A673 (cell line): ENCODE measurements at regions not wholly inside any gene's neighbourhood (a gene's known extent, or its start where the extent isn't known, plus 50 kb on each side); places are given as distances from the start of the nearest gene placed in this dataset.

Source experiments
- BruUV-seq: library from RNA; stranded (reverse); fragments of 400-500 nt; replicated peaks from 2 replicates; lab custom pipeline; 2021; lab: Mats Ljungman, UMichigan
- CTCF ChIA-PET: fragments of 300-600 bp; sonication (Branson Sonifier 250); formaldehyde crosslinking; loops from one replicate; lab custom pipeline; 2022; ENCODE audit warnings: antibody characterized with exemption; lab: Charles Lee
- POLR2A ChIA-PET: fragments of 300-600 bp; sonication (Branson Sonifier 250); formaldehyde crosslinking; loops from one replicate; lab custom pipeline; 2022; ENCODE audit warnings: antibody characterized with exemption; ENCODE audit not compliant: low non-redundant PET; lab: Charles Lee
- DNase-seq: peaks from one replicate; pipeline ENCODE4 v3.0.0-alpha.2; 2015; ENCODE audit warnings: low spot score
- H3K27ac ChIP-seq: fragments of 200-600 bp; sonication (generic); 2 replicates; pipeline ENCODE4 v1.5.1; 2016; ENCODE audit warnings: mixed run types, low read depth, mild to moderate bottlenecking, mixed read lengths, antibody characterized with exemption, low read length; ENCODE audit not compliant: poor library complexity, severe bottlenecking
- H3K27me3 ChIP-seq: fragments of 200-600 bp; sonication (generic); replicated peaks from 2 replicates; pipeline ENCODE4 v1.6.1; 2017; ENCODE audit warnings: mixed run types, low read depth, mild to moderate bottlenecking, mixed read lengths, antibody characterized with exemption, low read length; ENCODE audit not compliant: insufficient read depth, poor library complexity
- H3K36me3 ChIP-seq: fragments of 200-600 bp; sonication (generic); 2 replicates; pipeline ENCODE4 v1.6.1; 2016; ENCODE audit warnings: mixed run types, mild to moderate bottlenecking, mixed read lengths, antibody characterized with exemption, low read length; ENCODE audit not compliant: insufficient read depth, poor library complexity, severe bottlenecking
- H3K4me1 ChIP-seq: fragments of 200-600 bp; sonication (generic); 2 replicates; pipeline ENCODE4 v1.6.1; 2017; ENCODE audit warnings: mixed run types, mild to moderate bottlenecking, mixed read lengths, antibody characterized with exemption, low read length; ENCODE audit not compliant: insufficient read depth, poor library complexity, severe bottlenecking
- H3K4me3 ChIP-seq: fragments of 200-600 bp; sonication (generic); 2 replicates; pipeline ENCODE4 v1.5.1; 2016; ENCODE audit warnings: low read depth, mixed run types, mild to moderate bottlenecking, mixed read lengths, low read length; ENCODE audit not compliant: poor library complexity, severe bottlenecking
- H3K9me3 ChIP-seq: fragments of 200-600 bp; sonication (generic); 2 replicates; pipeline ENCODE4 v1.6.1; 2016; ENCODE audit warnings: mixed run types, low read depth, mild to moderate bottlenecking, mixed read lengths, antibody characterized with exemption, low read length; ENCODE audit not compliant: poor library complexity, severe bottlenecking
- EZH2 ChIP-seq: fragments of 200-600 bp; sonication (generic); IDR thresholded peaks from 2 replicates; pipeline ENCODE4 v1.6.1; 2017; ENCODE audit warnings: borderline replicate concordance, low read depth, mild to moderate bottlenecking, mixed read lengths, antibody characterized with exemption, low read length; ENCODE audit not compliant: poor library complexity, severe bottlenecking
- intact Hi-C: fragments of 100-400 bp; cut with micrococcal nuclease; formaldehyde crosslinking; loops from one replicate; pipeline ENCODE4 v1.10.0; 2022; ENCODE audit not compliant: unreplicated experiment
- TF ChIP-seq, protein P1 (sequence below): fragments of 300-800, 200-600 bp; sonication (generic); conservative IDR thresholded peaks from 2 replicates; pipeline ENCODE4 v1.5.1; 2017; ENCODE audit warnings: low read depth, mild to moderate bottlenecking, antibody characterized with exemption, low read length, moderate library complexity, mixed read lengths

DNA sequence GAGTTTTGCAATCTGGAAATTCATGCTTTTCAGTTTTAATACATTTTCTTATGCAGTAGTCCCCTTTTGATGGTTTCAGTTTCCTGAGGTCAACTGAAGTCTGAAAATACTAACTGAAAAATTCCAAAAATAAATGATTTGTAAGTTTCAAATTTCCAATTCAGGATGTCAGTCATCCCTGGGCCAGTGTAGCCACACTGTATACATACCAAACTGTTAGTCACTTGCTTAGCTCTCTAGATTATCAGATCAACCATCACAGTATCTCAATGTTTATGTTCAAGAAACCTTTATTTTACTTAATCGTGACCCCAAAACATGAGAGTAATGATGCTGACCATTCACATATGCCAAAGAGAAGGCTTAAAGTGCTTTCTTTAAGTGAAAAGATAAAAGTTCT lies 715.5 kb downstream of the GBE1 start:
- BruUV-seq, result no TSS peak
- no peak for DNase-seq
- intact Hi-C loops, result no loop called here

DNA sequence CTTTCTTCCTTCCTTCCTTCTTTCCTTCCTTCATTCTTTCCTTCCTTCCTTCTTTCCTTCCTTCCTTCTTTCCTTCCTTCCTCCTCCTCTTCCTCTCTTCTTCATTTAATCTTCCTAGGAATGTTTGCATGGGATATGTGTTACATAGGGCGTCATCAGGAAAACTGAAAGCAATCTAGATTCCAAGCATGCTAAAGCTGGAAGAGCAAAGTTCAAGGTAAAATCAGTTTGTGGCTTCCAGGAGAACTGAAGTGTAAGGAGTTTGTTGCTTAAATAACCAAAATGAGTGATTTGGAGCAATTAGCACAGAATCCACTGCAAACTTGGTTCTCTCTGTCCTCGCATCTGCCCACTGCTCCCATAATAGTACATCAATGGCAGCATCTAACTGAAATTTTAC lies 716.2 kb downstream of the GBE1 start:
- Histone ChIP-seq H3K4me1 (no peaks in the 10 kb centered on the region), H3K4me3 (no peak overlapping the region), H3K9me3 (no peaks in the 10 kb centered on the region), H3K27me3 (no peaks in the 10 kb centered on the region), H3K27ac (no peak overlapping the region), H3K36me3 (no peaks in the 10 kb centered on the region)
- no peak for DNase-seq
- intact Hi-C loops, result no loop called here
- ChIA-PET CTCF (no interaction called here), POLR2A (no interaction called here)
- no TSS peak for BruUV-seq
- TF ChIP-seq, protein P1, sequence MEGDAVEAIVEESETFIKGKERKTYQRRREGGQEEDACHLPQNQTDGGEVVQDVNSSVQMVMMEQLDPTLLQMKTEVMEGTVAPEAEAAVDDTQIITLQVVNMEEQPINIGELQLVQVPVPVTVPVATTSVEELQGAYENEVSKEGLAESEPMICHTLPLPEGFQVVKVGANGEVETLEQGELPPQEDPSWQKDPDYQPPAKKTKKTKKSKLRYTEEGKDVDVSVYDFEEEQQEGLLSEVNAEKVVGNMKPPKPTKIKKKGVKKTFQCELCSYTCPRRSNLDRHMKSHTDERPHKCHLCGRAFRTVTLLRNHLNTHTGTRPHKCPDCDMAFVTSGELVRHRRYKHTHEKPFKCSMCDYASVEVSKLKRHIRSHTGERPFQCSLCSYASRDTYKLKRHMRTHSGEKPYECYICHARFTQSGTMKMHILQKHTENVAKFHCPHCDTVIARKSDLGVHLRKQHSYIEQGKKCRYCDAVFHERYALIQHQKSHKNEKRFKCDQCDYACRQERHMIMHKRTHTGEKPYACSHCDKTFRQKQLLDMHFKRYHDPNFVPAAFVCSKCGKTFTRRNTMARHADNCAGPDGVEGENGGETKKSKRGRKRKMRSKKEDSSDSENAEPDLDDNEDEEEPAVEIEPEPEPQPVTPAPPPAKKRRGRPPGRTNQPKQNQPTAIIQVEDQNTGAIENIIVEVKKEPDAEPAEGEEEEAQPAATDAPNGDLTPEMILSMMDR, result no peak
- TF ChIP-seq EZH2, result no peak

More for the DNA sequence above, 715.5 kb downstream of the GBE1 start:
- Histone ChIP-seq H3K4me1 (no peaks in the 10 kb centered on the region), H3K36me3 (no peaks in the 10 kb centered on the region), H3K27ac (no peak overlapping the region), H3K4me3 (no peak overlapping the region), H3K9me3 (no peaks in the 10 kb centered on the region), H3K27me3 (no peaks in the 10 kb centered on the region)
- ChIA-PET CTCF (no interaction called here), POLR2A (no interaction called here)
- TF ChIP-seq EZH2, result no peak
- TF ChIP-seq, protein P1, result no peak

DNA sequence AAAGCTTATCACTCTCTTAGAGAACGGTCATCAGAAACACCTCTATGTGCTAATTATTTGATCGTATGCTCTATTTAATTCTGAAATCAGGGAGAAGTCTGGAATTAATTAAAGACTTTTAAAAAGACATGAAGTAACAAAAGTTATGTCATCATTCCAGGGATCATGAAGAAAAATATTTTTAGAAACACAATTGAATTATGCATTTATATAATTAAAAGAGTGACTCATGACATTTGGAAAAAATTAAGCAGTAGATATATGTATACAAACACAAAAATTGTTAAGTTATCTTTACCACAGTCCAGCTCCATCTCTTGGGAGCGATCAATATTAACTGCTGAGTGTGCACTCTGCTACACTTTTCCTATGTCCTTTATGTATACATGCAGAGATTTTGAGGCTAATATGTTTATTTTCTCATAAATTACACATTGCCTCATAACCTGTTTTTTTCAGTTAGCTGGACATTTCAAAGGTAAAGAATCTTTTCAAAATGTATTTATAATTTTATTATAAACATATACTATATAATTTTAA lies 717.7 kb downstream of the GBE1 start:
- H3K9me3 ChIP-seq, result no peaks in the 10 kb centered on the region
- no peak for TF ChIP-seq EZH2
- TF ChIP-seq, protein P1, result no peak
- H3K27me3 ChIP-seq, result no peaks in the 10 kb centered on the region
- no peak overlapping the region for H3K27ac ChIP-seq
- CTCF ChIA-PET, result interaction anchor here (0.6 kb wide), 1 partner anchor 326 kb away, joined by 3 read pairs; no protein-coding TSS in a partner anchor
- no peaks in the 10 kb centered on the region for H3K36me3 ChIP-seq
- no TSS peak for BruUV-seq
- intact Hi-C loops, result no loop called here
- DNase-seq, result no peak
- H3K4me3 ChIP-seq, result no peak overlapping the region
- H3K4me1 ChIP-seq, result no peaks in the 10 kb centered on the region
- POLR2A ChIA-PET, result no interaction called here
